IMR-90 (cell line): ENCODE measurements at regions not wholly inside any gene's neighbourhood (a gene's known extent, or its start where the extent isn't known, plus 50 kb on each side); places are given as distances from the start of the nearest gene placed in this dataset.
A peak's percentile ranks its signal among the peaks of the same experiment; 100 is the strongest.

ENCODE experiments used
- ATAC-seq: fragments of 200-7000 bp; cut with Tn5 transposase; 2 replicates; pipeline ENCODE4 v1.9.1; 2020; ENCODE audit warnings: low read depth, mild to moderate bottlenecking, moderate library complexity
- BruUV-seq: library from RNA; stranded (reverse); fragments of 400-500 nt; replicated peaks from 2 replicates; lab custom pipeline; 2021; lab: Mats Ljungman, UMichigan
- CTCF ChIA-PET: fragments of 300-600 bp; formaldehyde crosslinking; extraction: SDS; loops from one replicate; lab custom pipeline; 2021; ENCODE audit warnings: antibody characterized with exemption; lab: Yijun Ruan, JAX
- POLR2A ChIA-PET: fragments of 300-600 bp; sonication (Branson Sonifier 250); formaldehyde crosslinking; loops from one replicate; lab custom pipeline; 2022; ENCODE audit warnings: antibody characterized with exemption; ENCODE audit not compliant: unreplicated experiment; lab: Charles Lee
- DNase-seq: peaks from one replicate; pipeline ENCODE4 v3.0.0; 2013
- H2AFZ ChIP-seq: replicated peaks from 2 replicates; pipeline ENCODE3; 2013; ENCODE audit warnings: low read length, mild to moderate bottlenecking; ENCODE audit not compliant: poor library complexity
- H2AK5ac ChIP-seq: 2 replicates; pipeline ENCODE4 v1.6.1; 2013; ENCODE audit warnings: low read depth, low read length, inconsistent platforms
- H2AK9ac ChIP-seq: replicated peaks from 2 replicates; pipeline ENCODE3; 2013; ENCODE audit warnings: mild to moderate bottlenecking, low read depth, low read length, moderate library complexity; ENCODE audit not compliant: poor library complexity
- H2BK120ac ChIP-seq: 2 replicates; pipeline ENCODE4 v1.6.1; 2013; ENCODE audit warnings: low read depth, low read length, inconsistent platforms
- H2BK15ac ChIP-seq: 3 replicates; pipeline ENCODE4 v1.6.1; 2013; ENCODE audit warnings: low read depth, low read length, inconsistent platforms
- H2BK20ac ChIP-seq: 2 replicates; pipeline ENCODE4 v1.6.1; 2013; ENCODE audit warnings: low read depth, mild to moderate bottlenecking, inconsistent platforms, low read length, moderate library complexity
- H2BK5ac ChIP-seq: 2 replicates; pipeline ENCODE4 v1.6.1; 2013; ENCODE audit warnings: mild to moderate bottlenecking, low read depth, low read length, inconsistent platforms; ENCODE audit not compliant: poor library complexity, severe bottlenecking
- H3K14ac ChIP-seq: replicated peaks from 2 replicates; pipeline ENCODE4 v1.6.1; 2013; ENCODE audit warnings: low read depth, low read length, inconsistent platforms
- H3K18ac ChIP-seq: 2 replicates; pipeline ENCODE4 v1.6.1; 2013; ENCODE audit warnings: low read depth, low read length, control low read depth
- H3K23ac ChIP-seq: 2 replicates; pipeline ENCODE4 v1.6.1; 2013; ENCODE audit warnings: low read depth, low read length, inconsistent platforms
- H3K27ac ChIP-seq: 2 replicates; pipeline ENCODE4 v1.5.1; 2013; ENCODE audit warnings: mild to moderate bottlenecking, control low read depth, low read length; ENCODE audit not compliant: insufficient read depth
- H3K27me3 ChIP-seq: 2 replicates; pipeline ENCODE4 v1.6.1; 2013; ENCODE audit warnings: low read length; ENCODE audit not compliant: control insufficient read depth, insufficient read depth
- H3K36me3 ChIP-seq: 2 replicates; pipeline ENCODE4 v1.6.1; 2013; ENCODE audit warnings: low read length, mixed read lengths; ENCODE audit not compliant: control insufficient read depth, insufficient read depth
- H3K4ac ChIP-seq: 2 replicates; pipeline ENCODE4 v1.6.1; 2013; ENCODE audit warnings: low read depth, low read length, inconsistent platforms
- H3K4me1 ChIP-seq: 2 replicates; pipeline ENCODE4 v1.6.1; 2013; ENCODE audit warnings: low read length, mixed read lengths; ENCODE audit not compliant: control insufficient read depth, insufficient read depth
- H3K4me2 ChIP-seq: 2 replicates; pipeline ENCODE4 v1.6.1; 2013; ENCODE audit warnings: low read depth, mild to moderate bottlenecking, control low read depth, low read length, moderate library complexity
- H3K4me3 ChIP-seq: 2 replicates; pipeline ENCODE4 v1.5.1; 2013; ENCODE audit warnings: low read depth, mild to moderate bottlenecking, control low read depth, low read length, moderate library complexity; ENCODE audit not compliant: insufficient read depth
- H3K56ac ChIP-seq: 2 replicates; pipeline ENCODE4 v1.6.1; 2013; ENCODE audit warnings: low read length, inconsistent platforms; ENCODE audit not compliant: insufficient read depth; ENCODE audit errors: extremely low read depth
- H3K79me1 ChIP-seq, 2 experiments: 2 replicates each; pipeline ENCODE4 v1.6.1; 2013; ENCODE audit warnings: low read length in 2 of 2, inconsistent platforms in 1 of 2, low read depth in 1 of 2
- H3K9ac ChIP-seq: 2 replicates; pipeline ENCODE4 v1.6.1; 2013; ENCODE audit warnings: low read depth, low read length, control low read depth
- H3K9me1 ChIP-seq: 2 replicates; pipeline ENCODE4 v1.6.1; 2013; ENCODE audit warnings: low read length, inconsistent platforms; ENCODE audit not compliant: insufficient read depth
- H3K9me3 ChIP-seq: 2 replicates; pipeline ENCODE4 v1.6.1; 2013; ENCODE audit warnings: low read length; ENCODE audit not compliant: control insufficient read depth, insufficient read depth
- H4K20me1 ChIP-seq: 2 replicates; pipeline ENCODE4 v1.6.1; 2013; ENCODE audit warnings: low read length, inconsistent platforms; ENCODE audit not compliant: insufficient read depth
- H4K5ac ChIP-seq: 2 replicates; pipeline ENCODE4 v1.6.1; 2013; ENCODE audit warnings: mild to moderate bottlenecking, low read depth, low read length, control low read depth
- H4K8ac ChIP-seq, 2 experiments: 2 replicates each; pipeline ENCODE4 v1.6.1; 2013; ENCODE audit warnings: low read depth in 2 of 2, low read length in 2 of 2, control low read depth in 1 of 2, inconsistent platforms in 1 of 2
- H4K91ac ChIP-seq: 2 replicates; pipeline ENCODE4 v1.6.1; 2013; ENCODE audit warnings: low read depth, low read length, inconsistent platforms; ENCODE audit not compliant: insufficient read depth
- CHD1 ChIP-seq: IDR thresholded peaks from 2 replicates; pipeline ENCODE4 v1.6.1; 2012; ENCODE audit warnings: low read depth, low read length, improper control_type of control experiment
- FOS ChIP-seq: fragments of 150-350 bp; IDR thresholded peaks from 2 replicates; pipeline ENCODE4 v1.6.1; 2016; ENCODE audit warnings: low read depth, low read length
- MAFK ChIP-seq: IDR thresholded peaks from 2 replicates; pipeline ENCODE4 v1.6.1; 2012; ENCODE audit warnings: low read depth, low read length, improper control_type of control experiment
- NFE2L2 ChIP-seq: fragments of 150-350 bp; IDR thresholded peaks from 2 replicates; pipeline ENCODE4 v1.6.1; 2016; ENCODE audit warnings: low read depth, mild to moderate bottlenecking, low read length
- RAD21 ChIP-seq: IDR thresholded peaks from 2 replicates; pipeline ENCODE4 v1.6.1; 2012; ENCODE audit warnings: low read length, improper control_type of control experiment
- RCOR1 ChIP-seq: IDR thresholded peaks from 2 replicates; pipeline ENCODE4 v1.6.1; 2012; ENCODE audit warnings: mild to moderate bottlenecking, low read length, improper control_type of control experiment; ENCODE audit not compliant: insufficient replicate concordance
- WGBS, 2 experiments: methylation state at CpG; one replicate each; pipeline versions ENCODE4 v1.1.5 to v1.1.7; 2013; ENCODE audit warnings: missing lambda C conversion rate in 2 of 2; ENCODE audit not compliant: insufficient read length in 1 of 2; ENCODE audit errors: extremely low coverage in 2 of 2; 5-methylcytosine and 5-hydroxymethylcytosine counted together
- dilution Hi-C: fragments of 300-500 bp; cut with HindIII; formaldehyde crosslinking; loops from one replicate; pipeline ENCODE4 v1.14.3; 2018; ENCODE audit warnings: low sequenced_read_pairs; ENCODE audit not compliant: unreplicated experiment
- in situ Hi-C: fragments of 300-500 bp; cut with MboI; formaldehyde crosslinking; loops from 3 replicates; pipeline ENCODE4 v1.14.3; 2019; ENCODE audit warnings: low sequenced_read_pairs, inconsistent platforms, mixed read lengths
- intact Hi-C: fragments of 100-400 bp; cut with micrococcal nuclease; formaldehyde crosslinking; loops from 2 replicates; pipeline ENCODE4 v1.10.0; 2022

DNA sequence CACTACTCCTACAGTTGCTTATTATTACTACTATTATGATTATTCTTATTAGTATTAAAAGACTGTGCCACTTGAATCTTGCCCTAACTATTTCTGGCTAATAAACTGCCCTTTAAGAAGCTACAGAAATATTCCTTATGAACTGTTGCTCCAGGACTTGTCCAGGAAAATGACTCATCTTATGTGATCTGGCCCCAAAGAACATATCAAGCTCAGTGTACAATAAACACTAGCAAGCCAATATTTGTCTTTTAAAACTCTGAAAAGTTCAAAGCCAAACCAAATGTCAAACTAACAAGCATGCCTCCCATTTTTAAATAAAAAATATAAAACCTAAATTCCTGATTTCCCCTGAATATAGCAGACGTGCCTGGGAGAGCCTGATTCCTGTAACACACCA, 88.7 kb upstream of the SIM2 start:
- no TSS peak for BruUV-seq
- Histone ChIP-seq H4K8ac (no peak overlapping the region), H3K9me3 (peaks cover 9% of the 10 kb centered on the region), H2BK20ac (no peak overlapping the region), H4K20me1 (no peaks in the 10 kb centered on the region), H3K14ac (no peak overlapping the region), H3K79me1 (no peaks in the 10 kb centered on the region), H3K27me3 (peaks cover 33% of the 10 kb centered on the region), H3K4me3 (no peak overlapping the region), H3K23ac (no peak overlapping the region), H2AK5ac (no peak overlapping the region), H3K56ac (no peak overlapping the region), H3K9ac (no peak overlapping the region), H2BK5ac (no peak overlapping the region), H3K9me1 (no peaks in the 10 kb centered on the region; the same call in 1 of the 2 replicates), H3K4me1 (peaks cover 6% of the 10 kb centered on the region), H4K91ac (no peak overlapping the region), H3K18ac (no peak overlapping the region), H2BK120ac (no peak overlapping the region), H3K4ac (no peak overlapping the region), H2AK9ac (no peak overlapping the region), H3K27ac (no peak overlapping the region), H3K36me3 (no peaks in the 10 kb centered on the region), H2BK15ac (no peak overlapping the region), H3K4me2 (peak overlapping the region; percentile 55; the same call in 1 of the 2 replicates), H2AFZ (no peak overlapping the region), H4K5ac (no peak overlapping the region)
- intact Hi-C loops (no loop called here), dilution Hi-C loops (no loop called here), in situ Hi-C loops (no loop called here)
- no CpG with 5 or more reads among the region's 1 CpG for WGBS, 2 experiments
- DNase-seq (peak; percentile 57), ATAC-seq (peak; percentile 69)
- TF ChIP-seq RAD21 (no peak), FOS (0 out of 2 replicates have a peak, but pooled peaks have one; percentile 33), MAFK (no peak), NFE2L2 (no peak), RCOR1 (no peak), CHD1 (no peak)
- POLR2A ChIA-PET: no interaction called here
- CTCF ChIA-PET: no interaction called here
